T-helper 17 cell (primary cell): ENCODE measurements at regions not wholly inside any gene's neighbourhood (a gene's known extent, or its start where the extent isn't known, plus 50 kb on each side); places are given as distances from the start of the nearest gene placed in this dataset.

ENCODE experiments used
- ATAC-seq: fragments of 150-1000 bp; cut with Tn5 transposase; 2 replicates; pipeline ENCODE4 v1.10.0; 2021; ENCODE audit warnings: mild to moderate bottlenecking, moderate library complexity
- DNase-seq, 3 donors: peaks; one replicate each; pipeline versions ENCODE4 v3.0.0 to v3.0.0-alpha.2; 2020 to 2021
- H3K9me3 ChIP-seq: one replicate; pipeline ENCODE4 v1.7.0; 2013; ENCODE audit warnings: low read length, mild to moderate bottlenecking; ENCODE audit not compliant: control insufficient read depth, poor library complexity, severe bottlenecking
- H3K27ac Mint-ChIP-seq: one replicate; pipeline ENCODE4 v1.8.0; 2022; ENCODE audit warnings: mild to moderate bottlenecking, moderate library complexity, mixed read lengths
- H3K27me3 Mint-ChIP-seq: one replicate; pipeline ENCODE4 v1.8.0; 2022; ENCODE audit warnings: mixed read lengths
- H3K36me3 Mint-ChIP-seq: one replicate; pipeline ENCODE4 v1.8.0; 2022; ENCODE audit warnings: low read depth, mixed read lengths
- H3K4me1 Mint-ChIP-seq: one replicate; pipeline ENCODE4 v1.8.0; 2022; ENCODE audit warnings: mild to moderate bottlenecking, mixed read lengths
- H3K4me3 Mint-ChIP-seq: one replicate; pipeline ENCODE4 v1.8.0; 2022; ENCODE audit warnings: mild to moderate bottlenecking, moderate library complexity, mixed read lengths

DNA sequence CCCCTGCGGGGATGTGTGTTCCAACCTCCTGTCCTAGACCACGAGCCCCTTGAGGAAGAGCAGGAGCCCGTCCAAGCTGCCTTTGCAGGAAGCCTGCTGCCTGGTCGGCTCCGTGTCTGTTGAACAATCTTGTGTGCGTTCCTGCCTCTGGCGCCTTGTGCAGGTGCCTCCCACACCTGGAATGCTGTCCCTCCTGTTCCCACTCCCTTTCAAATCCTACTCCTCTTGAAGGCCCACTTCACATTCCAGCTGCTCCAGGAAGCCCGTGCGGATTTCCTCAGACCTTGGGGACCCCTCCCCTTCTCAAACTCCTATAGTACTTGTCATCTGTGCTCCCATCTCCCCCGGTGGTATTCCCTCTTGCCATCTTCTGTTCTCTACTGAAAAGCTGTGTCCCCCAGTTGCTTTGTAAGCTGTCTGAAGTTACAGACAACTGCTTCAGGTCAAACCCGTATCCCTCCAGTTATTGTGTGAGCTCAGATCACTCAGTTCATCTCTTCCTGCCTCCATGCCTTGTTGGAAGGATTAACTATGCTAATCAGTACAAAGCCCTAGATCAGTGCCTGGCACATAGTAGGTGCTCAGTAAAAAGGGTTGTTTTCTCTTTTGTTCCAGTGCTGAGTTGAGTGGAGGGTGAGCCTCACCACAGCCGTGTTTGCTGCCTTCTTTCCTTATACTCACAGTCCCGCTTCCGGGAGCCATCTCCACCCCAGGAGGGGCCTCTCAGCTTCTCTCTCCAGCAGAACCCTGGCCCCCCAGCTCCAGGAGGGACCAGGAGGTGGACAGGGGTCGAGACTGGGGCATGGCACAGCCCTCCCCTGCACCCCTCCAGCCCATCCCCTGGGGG is 241.8 kb upstream of the CIBAR2 start:
- H3K36me3 Mint-ChIP-seq: no peaks in the 10 kb centered on the region
- H3K27me3 Mint-ChIP-seq: peaks cover 15% of the 10 kb centered on the region
- H3K4me1 Mint-ChIP-seq: no peaks in the 10 kb centered on the region
- DNase-seq: no peak
- ATAC-seq: no peak
- no peaks in the 10 kb centered on the region for H3K9me3 ChIP-seq
- no peak overlapping the region for H3K27ac Mint-ChIP-seq
- no peak overlapping the region for H3K4me3 Mint-ChIP-seq

DNA sequence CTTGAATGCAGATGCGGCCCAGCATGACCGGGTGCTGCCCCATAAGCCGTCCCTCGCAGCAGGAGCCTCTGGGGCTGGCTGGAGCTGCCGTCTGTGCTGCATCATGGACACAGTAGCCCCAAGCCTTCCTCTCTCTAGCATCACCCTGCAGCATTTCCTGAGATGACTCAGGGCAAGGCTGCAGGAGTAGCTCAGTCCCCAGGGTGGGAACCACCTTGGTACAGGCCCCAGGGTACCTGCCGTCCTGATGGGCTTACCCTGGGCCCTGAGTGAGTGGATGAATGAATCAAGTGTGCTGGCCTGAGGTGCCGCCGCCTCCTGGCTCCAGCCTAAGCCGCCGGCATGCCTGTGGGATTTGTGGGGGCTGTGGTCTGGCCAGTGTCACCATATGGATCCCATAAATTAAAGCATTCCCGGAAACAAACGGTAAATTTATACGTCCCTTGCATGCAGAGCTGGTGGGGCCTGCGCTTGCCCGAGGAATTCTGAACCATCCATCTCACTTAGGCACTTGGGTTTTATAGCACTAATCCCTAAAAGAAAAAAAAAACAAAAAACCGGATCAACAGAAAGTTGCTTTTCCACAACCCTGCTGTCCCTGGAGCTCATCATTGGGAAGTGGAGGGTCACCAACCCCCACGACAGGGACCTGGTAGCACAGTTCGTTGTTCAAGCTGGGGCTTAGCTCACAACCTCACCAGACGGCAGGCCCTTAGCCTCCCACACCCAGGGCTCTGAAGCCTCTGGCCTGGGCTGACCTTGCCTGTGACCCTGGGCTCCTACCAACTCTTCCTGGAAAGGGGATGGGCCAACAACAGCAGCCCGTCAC is 242.6 kb upstream of the CIBAR2 start:
- no peaks in the 10 kb centered on the region for H3K9me3 ChIP-seq
- DNase-seq (no peak), ATAC-seq (no peak)
- Mint-ChIP-seq H3K4me1 (no peaks in the 10 kb centered on the region), H3K27ac (no peak overlapping the region), H3K36me3 (no peaks in the 10 kb centered on the region), H3K27me3 (peaks cover 18% of the 10 kb centered on the region), H3K4me3 (no peak overlapping the region)

DNA sequence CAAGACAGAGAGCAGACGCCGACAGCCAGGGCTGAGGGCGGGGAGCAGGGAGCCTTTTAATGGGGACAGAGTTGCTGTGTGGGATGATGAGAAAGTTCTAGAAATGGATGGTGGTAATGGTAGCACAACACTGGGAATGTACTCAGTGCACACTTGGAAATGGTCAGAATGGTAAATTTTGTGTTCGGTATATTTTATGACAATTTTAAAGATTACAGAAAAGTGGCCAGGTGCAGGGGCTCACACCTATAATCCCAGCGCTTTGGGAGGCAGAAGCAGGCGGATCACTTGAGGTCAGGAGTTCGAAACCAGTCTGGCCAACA is 243.2 kb upstream of the CIBAR2 start:
- Mint-ChIP-seq H3K27ac (no peak overlapping the region), H3K4me1 (no peaks in the 10 kb centered on the region), H3K27me3 (peaks cover 18% of the 10 kb centered on the region), H3K4me3 (no peak overlapping the region), H3K36me3 (no peaks in the 10 kb centered on the region)
- H3K9me3 ChIP-seq: no peaks in the 10 kb centered on the region
- ATAC-seq (no peak), DNase-seq (no peak)

DNA sequence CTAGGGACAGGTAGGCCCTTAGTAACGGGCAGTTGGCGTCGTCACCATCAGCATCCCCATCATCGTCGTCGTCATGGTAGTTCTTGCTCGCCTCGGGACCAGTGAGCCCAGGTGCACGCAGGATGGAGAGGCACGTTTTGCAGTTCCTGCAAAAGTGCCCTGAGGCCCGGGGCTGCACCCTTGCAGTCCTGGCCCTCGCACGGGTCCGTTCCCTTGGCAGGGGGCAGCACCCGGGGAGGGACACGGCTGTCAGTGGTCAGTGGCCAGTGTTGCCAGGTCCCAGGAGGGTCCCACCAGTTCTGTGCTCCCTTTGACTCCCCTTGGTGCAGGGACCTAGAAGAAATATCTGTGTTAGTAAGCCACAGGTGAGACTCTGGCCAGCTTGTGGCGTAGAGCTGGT is 243.9 kb upstream of the CIBAR2 start:
- H3K36me3 Mint-ChIP-seq: peaks cover 4% of the 10 kb centered on the region
- no peak overlapping the region for H3K4me3 Mint-ChIP-seq
- DNase-seq: no peak
- H3K27ac Mint-ChIP-seq: no peak overlapping the region
- H3K4me1 Mint-ChIP-seq: peaks cover 4% of the 10 kb centered on the region
- no peak for ATAC-seq
- peaks cover 24% of the 10 kb centered on the region for H3K27me3 Mint-ChIP-seq
- H3K9me3 ChIP-seq: no peaks in the 10 kb centered on the region

DNA sequence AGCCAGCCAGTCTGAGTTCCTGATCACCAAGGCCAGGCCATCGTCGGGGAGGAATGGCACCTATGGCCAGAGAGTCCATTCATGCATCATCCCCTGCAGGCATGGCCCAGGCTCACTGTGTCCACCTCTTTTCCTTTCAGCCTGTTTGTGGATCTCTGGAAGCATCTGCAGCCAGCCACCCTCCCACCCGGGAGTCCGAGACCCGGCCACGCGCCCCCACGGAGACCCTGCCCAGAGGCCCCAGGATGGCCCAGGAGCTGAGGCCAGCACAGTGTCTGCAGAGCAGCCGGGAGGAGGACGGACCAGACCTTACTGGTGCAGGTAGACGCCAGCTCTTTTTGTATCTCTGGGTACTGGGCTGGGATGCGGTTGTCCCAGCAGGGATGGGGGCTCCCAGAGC is 245.1 kb upstream of the CIBAR2 start:
- ATAC-seq (no peak), DNase-seq (no peak)
- H3K27ac Mint-ChIP-seq: no peak overlapping the region
- H3K9me3 ChIP-seq: no peaks in the 10 kb centered on the region
- H3K27me3 Mint-ChIP-seq: peaks cover 25% of the 10 kb centered on the region
- peaks cover 6% of the 10 kb centered on the region for H3K4me1 Mint-ChIP-seq
- no peak overlapping the region for H3K4me3 Mint-ChIP-seq
- peaks cover 4% of the 10 kb centered on the region for H3K36me3 Mint-ChIP-seq

DNA sequence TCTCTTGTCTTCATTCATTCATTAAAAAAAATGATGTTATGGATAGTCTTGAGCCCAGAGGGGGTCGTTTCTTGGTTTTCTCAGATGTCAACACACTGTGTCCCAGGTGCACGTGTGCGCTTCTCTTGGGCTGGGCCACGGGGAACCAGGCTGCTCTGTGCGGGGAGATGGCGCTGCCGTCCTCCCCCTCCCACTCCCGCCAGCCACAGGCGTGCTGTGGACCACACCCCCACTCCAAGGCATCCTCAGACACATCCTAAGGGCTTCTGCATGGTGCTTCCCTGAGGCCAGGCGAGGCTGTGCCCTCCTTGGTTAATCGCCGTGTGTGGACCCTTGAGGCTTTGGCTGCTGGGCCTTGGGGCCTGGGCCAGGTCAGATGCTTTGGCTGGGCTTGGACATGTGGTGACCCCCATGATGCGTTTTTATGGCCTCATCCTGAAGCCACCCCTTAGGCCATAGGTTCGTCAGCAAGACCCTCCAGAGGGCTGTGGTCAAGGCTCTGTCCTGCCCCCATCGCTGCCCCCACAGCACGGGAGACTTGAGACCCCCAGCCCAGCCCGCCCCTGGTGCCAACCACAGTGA is 245.7 kb upstream of the CIBAR2 start:
- no peaks in the 10 kb centered on the region for H3K9me3 ChIP-seq
- H3K4me3 Mint-ChIP-seq: no peak overlapping the region
- ATAC-seq (no peak), DNase-seq (no peak)
- peaks cover 25% of the 10 kb centered on the region for H3K27me3 Mint-ChIP-seq
- H3K27ac Mint-ChIP-seq: no peak overlapping the region
- H3K4me1 Mint-ChIP-seq: peaks cover 6% of the 10 kb centered on the region
- H3K36me3 Mint-ChIP-seq: peaks cover 4% of the 10 kb centered on the region

DNA sequence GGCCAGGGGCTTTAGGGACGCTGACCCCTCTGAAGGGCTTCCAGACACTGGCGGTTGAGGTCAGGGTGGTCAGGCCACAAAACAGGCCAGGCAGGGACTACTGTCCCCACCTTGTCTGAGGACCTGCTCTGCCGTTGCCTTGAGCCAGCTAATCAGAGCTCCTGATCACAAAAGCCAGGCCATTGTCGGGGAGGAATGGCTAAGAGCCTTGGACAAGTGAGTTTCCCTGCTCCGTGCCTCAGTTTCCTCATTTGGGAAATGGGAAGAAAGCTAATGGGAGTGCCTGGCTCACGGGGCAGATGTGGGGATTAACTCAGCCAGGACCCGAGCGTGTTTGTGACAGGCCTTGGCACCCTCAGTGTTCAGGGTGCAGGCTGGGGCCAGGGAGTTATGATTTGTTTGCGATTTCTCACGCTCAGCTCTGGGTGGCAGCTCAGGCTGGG is 246.5 kb upstream of the CIBAR2 start:
- H3K27me3 Mint-ChIP-seq: peaks cover 25% of the 10 kb centered on the region
- ATAC-seq: no peak
- no peak overlapping the region for H3K4me3 Mint-ChIP-seq
- no peaks in the 10 kb centered on the region for H3K9me3 ChIP-seq
- H3K36me3 Mint-ChIP-seq: peaks cover 4% of the 10 kb centered on the region
- H3K4me1 Mint-ChIP-seq: peaks cover 6% of the 10 kb centered on the region
- no peak overlapping the region for H3K27ac Mint-ChIP-seq
- no peak for DNase-seq

DNA sequence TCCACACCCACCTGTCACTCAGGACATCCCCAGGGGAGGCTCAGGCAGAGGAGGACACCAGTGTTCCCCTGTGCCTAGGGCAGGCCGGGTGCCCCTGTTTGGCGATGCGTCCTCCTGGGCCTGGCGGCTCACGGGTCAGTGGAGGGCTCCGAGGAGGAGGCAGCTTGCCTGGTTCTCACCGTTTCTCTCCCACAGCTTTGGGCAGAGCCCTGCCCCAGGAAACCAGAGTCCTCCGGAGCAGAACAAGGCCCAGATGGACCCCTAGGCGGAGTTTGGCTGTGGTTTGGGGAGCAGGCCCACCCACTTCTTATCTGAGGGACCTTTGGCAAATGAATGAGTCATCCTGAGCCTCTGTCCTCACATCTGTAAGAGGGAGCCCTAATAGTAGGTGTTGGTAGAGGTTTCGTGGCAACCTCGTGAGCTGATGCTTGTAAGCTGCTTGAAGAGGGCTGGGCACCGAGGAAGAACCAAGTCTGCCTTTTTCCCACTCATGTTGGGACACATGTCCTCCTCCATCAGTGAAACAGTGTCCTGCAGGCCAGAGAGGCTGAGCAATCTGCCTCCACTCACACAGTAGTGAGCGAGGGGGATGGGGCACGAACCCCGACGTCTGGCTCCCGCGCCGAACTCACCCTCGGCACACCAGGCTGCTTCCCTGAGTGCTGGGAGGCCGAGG is 247.0 kb upstream of the CIBAR2 start:
- Mint-ChIP-seq H3K4me3 (no peak overlapping the region), H3K27ac (no peak overlapping the region), H3K36me3 (peaks cover 4% of the 10 kb centered on the region), H3K27me3 (peaks cover 30% of the 10 kb centered on the region), H3K4me1 (peaks cover 8% of the 10 kb centered on the region)
- no peak for ATAC-seq
- no peaks in the 10 kb centered on the region for H3K9me3 ChIP-seq
- DNase-seq: no peak

DNA sequence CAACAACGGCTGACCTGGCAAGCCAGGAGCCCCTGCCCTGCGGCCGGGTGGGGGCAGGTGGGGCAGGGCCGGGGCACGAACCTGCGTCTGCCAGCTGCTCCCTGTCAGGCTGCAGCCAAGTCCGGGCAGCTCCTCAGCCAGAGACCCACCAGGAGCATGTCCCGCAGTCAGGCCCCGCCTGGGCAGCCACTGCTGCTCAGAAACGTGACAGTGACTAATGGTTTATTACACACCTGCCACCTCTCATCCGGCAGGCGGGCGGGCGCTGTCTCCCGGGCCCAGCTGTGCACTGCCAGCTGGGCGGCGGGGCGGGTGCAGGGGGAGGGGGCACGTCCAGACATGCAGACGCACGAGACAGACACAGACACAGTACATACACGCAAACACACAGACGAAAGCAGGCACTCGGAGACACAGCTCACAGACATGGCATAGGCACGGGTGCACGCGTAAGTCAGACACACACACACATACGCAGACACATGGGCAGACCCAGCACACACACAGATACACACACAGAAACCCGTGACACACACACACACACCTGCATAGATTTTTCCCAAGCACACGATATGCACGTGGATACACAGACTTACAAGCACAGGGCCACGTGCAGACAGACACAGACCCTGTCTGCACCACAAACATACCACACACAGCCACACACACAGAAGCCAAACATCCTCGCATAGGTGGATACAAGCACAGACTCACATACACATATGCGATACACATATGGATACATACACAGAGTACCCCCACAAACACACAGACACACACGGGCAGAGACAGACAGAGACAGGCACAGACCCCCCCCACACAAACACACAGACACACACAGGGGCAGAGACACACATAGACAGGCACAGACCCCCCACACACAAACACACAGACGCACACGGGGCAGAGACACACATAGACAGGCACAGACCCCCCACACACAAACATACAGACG is 248.3 kb upstream of the CIBAR2 start:
- DNase-seq: no peak
- Mint-ChIP-seq H3K27me3 (peaks cover 32% of the 10 kb centered on the region), H3K27ac (no peak overlapping the region), H3K4me3 (no peak overlapping the region), H3K4me1 (peaks cover 8% of the 10 kb centered on the region), H3K36me3 (peaks cover 4% of the 10 kb centered on the region)
- ATAC-seq: no peak
- H3K9me3 ChIP-seq: no peaks in the 10 kb centered on the region

DNA sequence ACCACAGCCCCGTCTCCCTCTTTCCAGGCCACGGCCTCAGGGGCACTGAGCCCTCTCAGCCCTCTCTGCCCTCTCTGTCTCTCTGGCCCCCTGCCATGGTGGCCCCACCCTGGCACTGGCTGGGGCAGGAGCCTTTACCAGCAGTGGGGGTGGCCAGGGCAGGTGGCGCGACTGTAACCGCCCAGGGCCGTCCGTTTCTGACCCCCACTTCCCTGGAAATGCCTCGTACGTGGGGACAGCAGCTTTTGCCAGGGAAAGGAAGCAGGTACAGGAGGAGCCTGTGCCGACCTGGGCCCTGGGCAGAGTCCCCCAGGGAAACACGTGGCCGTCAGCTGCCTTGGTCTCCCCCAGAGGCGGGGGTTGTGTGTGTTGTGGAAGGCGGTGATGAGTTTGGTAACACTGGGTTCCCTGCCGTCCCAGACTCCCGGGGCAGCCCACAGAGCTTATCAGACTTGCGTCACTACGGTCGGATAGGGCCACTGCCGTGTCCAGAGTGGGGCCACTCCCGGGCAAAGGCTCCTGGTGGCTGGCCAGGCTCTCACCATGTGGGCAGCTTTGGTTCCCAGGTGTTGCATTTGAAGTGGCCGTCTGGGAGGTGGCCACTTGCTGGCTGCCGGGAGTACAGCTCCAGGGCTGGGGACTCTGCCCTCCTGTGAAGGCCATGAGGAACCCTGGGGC is 249.3 kb upstream of the CIBAR2 start:
- Mint-ChIP-seq H3K4me1 (peaks cover 8% of the 10 kb centered on the region), H3K4me3 (no peak overlapping the region), H3K27ac (no peak overlapping the region), H3K27me3 (peaks cover 37% of the 10 kb centered on the region), H3K36me3 (peaks cover 4% of the 10 kb centered on the region)
- DNase-seq: no peak
- no peak for ATAC-seq
- H3K9me3 ChIP-seq: no peaks in the 10 kb centered on the region

DNA sequence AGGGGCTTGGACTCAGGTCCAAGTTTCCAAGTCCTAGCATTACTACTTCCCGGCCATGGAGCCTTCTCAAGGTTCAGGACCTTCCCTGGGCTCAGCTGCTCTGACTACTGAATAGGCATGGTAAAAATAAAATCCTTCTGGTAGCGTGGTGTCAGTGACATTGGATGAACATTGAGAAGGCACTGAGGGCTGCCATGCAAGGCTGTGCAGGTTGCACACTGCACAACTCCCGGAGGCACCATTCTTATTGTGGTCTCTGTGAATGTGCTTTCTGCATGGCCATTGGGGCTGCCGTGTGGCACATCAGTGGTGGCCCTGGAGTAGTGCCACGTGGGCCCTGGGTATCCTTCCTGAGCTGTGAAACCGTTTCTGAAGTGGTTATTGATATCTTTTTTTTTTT is 250.2 kb upstream of the CIBAR2 start:
- H3K36me3 Mint-ChIP-seq: peaks cover 4% of the 10 kb centered on the region
- peaks cover 8% of the 10 kb centered on the region for H3K4me1 Mint-ChIP-seq
- no peak for ATAC-seq
- no peak overlapping the region for H3K27ac Mint-ChIP-seq
- peaks cover 43% of the 10 kb centered on the region for H3K27me3 Mint-ChIP-seq
- no peak overlapping the region for H3K4me3 Mint-ChIP-seq
- no peaks in the 10 kb centered on the region for H3K9me3 ChIP-seq
- DNase-seq: no peak

DNA sequence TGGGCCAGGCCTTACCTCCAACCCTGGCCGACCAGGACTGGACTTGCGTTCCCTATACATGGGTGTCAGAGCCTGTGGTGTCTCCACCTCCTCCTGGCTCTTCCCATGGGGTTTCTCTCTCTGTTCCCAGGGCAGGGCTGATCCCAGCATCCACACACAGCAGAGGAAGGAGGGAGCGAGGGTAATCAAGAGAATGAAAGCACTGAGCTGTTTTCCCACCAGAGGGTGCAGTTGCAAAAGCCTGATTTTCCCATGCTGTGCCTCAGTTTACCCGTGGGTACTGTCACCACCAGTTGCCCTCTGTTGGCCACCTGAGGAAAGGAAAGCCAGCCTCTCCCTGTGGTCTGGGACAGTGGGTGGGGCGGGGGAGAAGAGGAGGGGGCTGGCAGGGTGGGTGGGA is 249.7 kb upstream of the GSE1 start:
- peaks cover 35% of the 10 kb centered on the region for H3K27me3 Mint-ChIP-seq
- peaks cover 8% of the 10 kb centered on the region for H3K4me1 Mint-ChIP-seq
- H3K36me3 Mint-ChIP-seq: peaks cover 4% of the 10 kb centered on the region
- ATAC-seq (no peak), DNase-seq (no peak)
- H3K4me3 Mint-ChIP-seq: no peak overlapping the region
- no peaks in the 10 kb centered on the region for H3K9me3 ChIP-seq
- no peak overlapping the region for H3K27ac Mint-ChIP-seq
